HG02973 (cell line): ENCODE measurements at regions not wholly inside any gene's neighbourhood (a gene's known extent, or its start where the extent isn't known, plus 50 kb on each side); places are given as distances from the start of the nearest gene placed in this dataset.
"Not testable (repeated sequence)": the region's sequence is repeated elsewhere in the genome, so short reads cannot be mapped to it uniquely, and the experiment has no call there.

Source experiments
- ATAC-seq: cut with Tn5 transposase; IDR thresholded peaks from one replicate; pipeline ENCODE4 v1.9.1; 2021; ENCODE audit warnings: moderate library complexity; ENCODE audit not compliant: unreplicated experiment

DNA sequence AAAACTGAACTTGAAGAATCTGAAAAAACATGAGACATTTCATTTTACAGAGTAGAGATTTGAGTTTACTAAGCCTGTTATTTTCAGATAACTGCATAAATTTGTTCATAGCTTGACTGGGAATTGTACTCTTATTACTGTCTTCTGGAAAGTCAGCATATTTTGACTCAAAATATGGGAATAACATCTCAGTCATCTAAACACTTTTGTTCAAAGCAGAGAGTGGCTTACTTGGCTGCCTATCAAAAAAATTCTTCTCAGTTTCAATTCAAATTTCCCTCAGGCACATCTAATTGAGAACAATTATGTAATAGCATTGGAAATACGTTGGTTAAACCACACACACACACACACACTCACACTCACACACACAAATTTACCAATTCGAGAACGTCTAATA is 384.6 kb downstream of the ARL4A start:
- no peak for ATAC-seq

GRCh38 chr7:13077466-13077865 is 390.0 kb downstream of the ARL4A start:
- ATAC-seq = no peak

GRCh38 chr7:13078105-13078504 is 390.7 kb downstream of the ARL4A start:
- ATAC-seq = no peak

GRCh38 chr7:13090959-13091358 is 403.5 kb downstream of the ARL4A start:
- ATAC-seq = no peak

GRCh38 chr7:13091974-13092707 is 404.7 kb downstream of the ARL4A start:
- no peak for ATAC-seq

DNA sequence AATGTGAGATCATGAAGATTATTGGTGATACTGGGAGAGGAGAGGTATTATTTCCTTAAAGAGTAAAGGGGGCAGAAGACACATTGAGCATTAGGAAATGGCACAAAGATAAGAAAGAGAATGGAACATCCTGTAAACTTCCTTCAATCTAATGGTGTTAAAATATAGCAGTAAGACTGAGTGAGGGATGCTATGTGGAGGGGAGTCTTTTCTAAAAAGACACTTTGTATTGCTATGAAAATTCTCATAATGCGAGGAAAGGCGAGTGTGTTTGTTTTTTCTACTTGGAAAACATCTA is 405.2 kb downstream of the ARL4A start:
- no peak for ATAC-seq

GRCh38 chr7:13093160-13093559 is 405.7 kb downstream of the ARL4A start:
- ATAC-seq = no peak

- ATAC-seq = no peak
Observed at GRCh38 chr7:13097499-13097898, 410.1 kb downstream of the ARL4A start.

GRCh38 chr7:13098161-13098560 is 410.7 kb downstream of the ARL4A start:
- ATAC-seq = no peak

- peak; percentile 80 for ATAC-seq
Observed at GRCh38 chr7:13099154-13099795, 411.8 kb downstream of the ARL4A start.

GRCh38 chr7:13104128-13104527 is 416.7 kb downstream of the ARL4A start:
- ATAC-seq = no peak

- ATAC-seq = no peak
Observed at GRCh38 chr7:13105209-13105608, 417.8 kb downstream of the ARL4A start.

GRCh38 chr7:13106513-13106912 is 419.1 kb downstream of the ARL4A start:
- no peak for ATAC-seq

DNA sequence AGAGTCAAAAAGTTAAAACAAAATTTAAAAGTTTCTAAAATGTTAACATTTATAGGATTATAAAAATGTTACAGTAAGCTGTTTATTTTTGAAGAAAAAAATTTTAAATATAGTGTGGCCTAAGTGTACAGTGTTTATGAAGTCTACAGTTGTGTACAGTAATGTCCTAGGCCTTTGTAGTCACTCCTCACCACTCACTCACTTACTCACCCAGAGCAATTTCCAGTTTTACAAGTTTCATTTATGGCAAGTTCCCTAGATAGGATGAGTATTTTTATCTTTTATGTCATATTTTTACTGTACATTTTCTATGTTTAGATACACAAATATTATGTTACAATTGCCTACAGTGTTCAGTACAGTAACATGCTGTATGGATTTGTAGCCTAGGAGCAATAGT is 419.9 kb downstream of the ARL4A start:
- ATAC-seq = no peak

DNA sequence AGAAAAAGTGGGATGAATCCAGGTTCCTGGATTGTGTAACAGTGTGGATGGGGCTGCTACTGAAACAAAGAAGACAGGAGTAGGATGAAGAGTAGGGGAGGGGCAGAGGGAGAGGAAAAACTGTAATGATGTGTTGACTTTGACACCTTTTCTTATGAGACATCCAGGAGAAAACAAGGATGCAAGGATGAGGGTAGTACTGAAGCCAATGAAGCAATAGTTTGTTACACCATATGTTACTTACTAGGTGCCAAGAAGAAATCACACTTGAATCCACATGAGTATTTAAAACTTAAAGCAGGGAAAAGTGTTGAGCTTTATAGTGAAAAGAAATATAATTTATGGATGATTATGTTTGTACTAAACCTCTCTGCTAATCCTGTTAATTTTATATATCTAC is 420.6 kb downstream of the ARL4A start:
- no peak for ATAC-seq

- ATAC-seq = no peak
Observed at GRCh38 chr7:13109201-13109600, 421.8 kb downstream of the ARL4A start.

- no peak for ATAC-seq
Observed at GRCh38 chr7:13110107-13110506, 422.7 kb downstream of the ARL4A start.

GRCh38 chr7:13111230-13111629 is 423.8 kb downstream of the ARL4A start:
- ATAC-seq = no peak

DNA sequence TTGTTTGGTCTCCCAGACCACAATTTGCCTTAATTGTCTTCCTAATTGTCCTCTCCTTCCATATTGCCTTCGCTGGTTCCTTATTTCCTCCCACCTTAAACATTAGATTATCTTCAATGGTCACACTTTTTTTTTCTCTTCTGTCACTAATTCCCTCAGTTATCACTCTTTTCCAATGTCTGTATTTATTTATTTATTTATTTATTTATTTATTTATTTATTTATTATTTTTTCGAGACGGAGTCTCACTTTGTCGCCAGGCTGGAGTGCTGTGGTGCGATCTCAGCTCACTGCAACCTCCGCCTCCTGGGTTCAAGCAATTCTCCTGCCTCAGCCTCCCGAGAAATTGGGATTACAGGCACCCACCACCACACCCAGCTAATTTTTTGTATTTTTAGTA is 426.8 kb downstream of the ARL4A start:
- not testable (repeated sequence) for ATAC-seq

- ATAC-seq = no peak
Observed at GRCh38 chr7:13115157-13115772, 427.8 kb downstream of the ARL4A start.

- no peak for ATAC-seq
Observed at GRCh38 chr7:13115855-13116254, 428.4 kb downstream of the ARL4A start.

DNA sequence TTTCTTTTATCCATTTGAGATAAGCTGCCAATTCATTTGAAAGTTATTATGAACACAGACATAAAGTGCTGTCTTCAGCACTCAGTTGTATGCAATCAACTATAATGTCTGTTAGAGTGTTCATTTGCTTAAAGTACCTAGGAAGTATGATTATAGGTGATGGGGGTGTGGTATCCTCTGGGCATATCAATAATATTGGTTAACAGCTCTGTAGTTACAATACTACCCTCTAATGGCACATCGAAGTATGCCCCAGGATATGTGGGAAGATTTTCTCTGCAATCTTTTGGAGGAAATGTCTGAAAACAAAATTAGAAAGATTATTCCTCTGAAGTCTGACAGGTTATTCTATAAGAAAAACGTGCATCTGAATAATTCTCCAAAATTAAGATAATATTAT is 429.7 kb downstream of the ARL4A start:
- no peak for ATAC-seq
